ENCODE measurements at regions not wholly inside any gene's neighbourhood (a gene's known extent, or its start where the extent isn't known, plus 50 kb on each side); places are given as distances from the start of the nearest gene placed in this dataset.

- in situ Hi-C loops (cut with HindIII; ENCODE audit: low sequenced_read_pairs): no loop called here
- no peak for DNase-seq (ENCODE audit: low read depth)
- TF ChIP-seq CTCF (IDR thresholded peaks at IDR 0.05; ENCODE audit: low read depth, low read length, missing control alignments): no peak
- no peak overlapping the region for H3K4me3 ChIP-seq (ENCODE audit: low read depth, low read length)
These were observed 97.3 kb upstream of the ROPN1 start for GRCh38 chr3:124089214-124089613.

GRCh38 chr3:124091716-124092115 is 99.8 kb upstream of the ROPN1 start:
- in situ Hi-C loops (cut with HindIII; ENCODE audit: low sequenced_read_pairs): no loop called here
- no peak overlapping the region for H3K4me3 ChIP-seq (ENCODE audit: low read depth, low read length)
- TF ChIP-seq CTCF (IDR thresholded peaks at IDR 0.05; ENCODE audit: low read depth, low read length, missing control alignments): no peak
- no peak for DNase-seq (ENCODE audit: low read depth)

DNA sequence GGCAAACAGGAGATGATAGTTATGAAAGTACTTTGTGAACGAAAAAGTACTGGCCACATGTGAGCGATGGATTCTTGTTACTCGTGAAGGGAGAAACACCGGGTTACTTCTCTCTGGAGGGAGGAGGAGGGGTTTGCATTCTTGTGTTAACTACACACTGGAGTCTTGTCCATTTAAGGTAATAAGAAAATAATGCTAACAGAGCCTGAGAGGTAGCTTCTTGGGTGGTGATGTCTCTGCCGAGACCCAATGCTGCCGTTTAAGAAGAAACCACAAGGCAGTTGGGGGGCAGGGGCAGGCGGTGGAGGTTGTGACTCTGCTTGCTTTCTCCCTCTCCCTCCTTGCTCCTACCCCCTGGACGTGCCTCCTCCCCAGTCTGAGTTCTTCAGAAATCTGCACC is 100.9 kb upstream of the ROPN1 start:
- TF ChIP-seq CTCF (IDR thresholded peaks at IDR 0.05; ENCODE audit: low read depth, low read length, missing control alignments): no peak
- in situ Hi-C loops (cut with HindIII; ENCODE audit: low sequenced_read_pairs): no loop called here
- no peak overlapping the region for H3K4me3 ChIP-seq (ENCODE audit: low read depth, low read length)
- no peak for DNase-seq (ENCODE audit: low read depth)

DNA sequence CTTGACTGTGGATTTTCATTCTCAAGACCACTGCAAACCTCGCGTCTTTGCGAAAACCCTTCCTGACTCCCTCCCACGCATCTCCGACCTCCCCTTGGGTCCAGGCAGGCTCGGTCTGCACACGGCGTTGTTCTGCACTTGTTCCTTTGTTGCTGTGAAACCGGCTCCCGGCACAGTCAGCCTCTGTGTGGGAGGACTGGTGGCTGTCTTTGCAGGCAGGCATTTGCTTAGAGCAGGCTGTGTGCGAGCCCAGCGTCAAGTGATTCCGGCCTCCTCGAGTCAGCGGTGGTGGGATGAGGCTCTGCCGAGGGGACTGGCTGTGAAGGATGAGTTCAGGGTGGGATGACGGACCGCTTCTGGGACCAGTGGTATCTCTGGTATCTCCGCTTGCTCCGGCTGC is 102.6 kb upstream of the ROPN1 start:
- in situ Hi-C loops (cut with HindIII; ENCODE audit: low sequenced_read_pairs): no loop called here

GRCh38 chr3:124097362-124098131 is 105.6 kb upstream of the ROPN1 start:
- in situ Hi-C loops (cut with HindIII; ENCODE audit: low sequenced_read_pairs): no loop called here
- DNase-seq (ENCODE audit: low read depth): no peak
- no peak for TF ChIP-seq CTCF (IDR thresholded peaks at IDR 0.05; ENCODE audit: low read depth, low read length, missing control alignments)
- H3K4me3 ChIP-seq (ENCODE audit: low read depth, low read length): no peak overlapping the region

More for the DNA sequence above, 102.6 kb upstream of the ROPN1 start:
- no peak overlapping the region for H3K4me3 ChIP-seq (ENCODE audit: low read depth, low read length)
- DNase-seq (ENCODE audit: low read depth): no peak
- TF ChIP-seq CTCF (IDR thresholded peaks at IDR 0.05; ENCODE audit: low read depth, low read length, missing control alignments): no peak

- in situ Hi-C loops (cut with HindIII; ENCODE audit: low sequenced_read_pairs): no loop called here
- DNase-seq (ENCODE audit: low read depth): no peak
- TF ChIP-seq CTCF (IDR thresholded peaks at IDR 0.05; ENCODE audit: low read depth, low read length, missing control alignments): no peak
- H3K4me3 ChIP-seq (ENCODE audit: low read depth, low read length): no peak overlapping the region
These were observed 109.7 kb upstream of the ROPN1 start for GRCh38 chr3:124101643-124102042.
